ENCODE measurements at regions not wholly inside any gene's neighbourhood (a gene's known extent, or its start where the extent isn't known, plus 50 kb on each side); places are given as distances from the start of the nearest gene placed in this dataset.

DNA sequence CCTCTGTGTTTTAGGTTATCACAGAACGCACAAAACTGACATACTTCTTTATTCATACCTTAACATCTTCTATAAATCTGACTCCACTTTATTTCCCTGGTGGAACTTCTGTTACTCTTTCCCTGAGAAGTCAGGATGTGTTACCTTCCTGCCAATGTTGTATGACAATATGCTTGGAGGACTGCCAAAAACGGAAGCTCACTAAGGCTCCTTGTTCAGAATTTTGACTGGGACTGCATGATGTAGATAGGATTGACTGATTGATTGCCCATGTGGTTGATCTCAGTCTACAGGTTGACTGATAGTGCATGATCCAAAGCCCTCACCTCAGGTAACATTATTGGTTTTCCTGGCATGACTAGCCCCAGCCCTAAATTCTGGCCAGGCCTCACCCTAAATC lies 319.4 kb downstream of the TLR4 start (continued):
- TF ChIP-seq, protein P1, sequence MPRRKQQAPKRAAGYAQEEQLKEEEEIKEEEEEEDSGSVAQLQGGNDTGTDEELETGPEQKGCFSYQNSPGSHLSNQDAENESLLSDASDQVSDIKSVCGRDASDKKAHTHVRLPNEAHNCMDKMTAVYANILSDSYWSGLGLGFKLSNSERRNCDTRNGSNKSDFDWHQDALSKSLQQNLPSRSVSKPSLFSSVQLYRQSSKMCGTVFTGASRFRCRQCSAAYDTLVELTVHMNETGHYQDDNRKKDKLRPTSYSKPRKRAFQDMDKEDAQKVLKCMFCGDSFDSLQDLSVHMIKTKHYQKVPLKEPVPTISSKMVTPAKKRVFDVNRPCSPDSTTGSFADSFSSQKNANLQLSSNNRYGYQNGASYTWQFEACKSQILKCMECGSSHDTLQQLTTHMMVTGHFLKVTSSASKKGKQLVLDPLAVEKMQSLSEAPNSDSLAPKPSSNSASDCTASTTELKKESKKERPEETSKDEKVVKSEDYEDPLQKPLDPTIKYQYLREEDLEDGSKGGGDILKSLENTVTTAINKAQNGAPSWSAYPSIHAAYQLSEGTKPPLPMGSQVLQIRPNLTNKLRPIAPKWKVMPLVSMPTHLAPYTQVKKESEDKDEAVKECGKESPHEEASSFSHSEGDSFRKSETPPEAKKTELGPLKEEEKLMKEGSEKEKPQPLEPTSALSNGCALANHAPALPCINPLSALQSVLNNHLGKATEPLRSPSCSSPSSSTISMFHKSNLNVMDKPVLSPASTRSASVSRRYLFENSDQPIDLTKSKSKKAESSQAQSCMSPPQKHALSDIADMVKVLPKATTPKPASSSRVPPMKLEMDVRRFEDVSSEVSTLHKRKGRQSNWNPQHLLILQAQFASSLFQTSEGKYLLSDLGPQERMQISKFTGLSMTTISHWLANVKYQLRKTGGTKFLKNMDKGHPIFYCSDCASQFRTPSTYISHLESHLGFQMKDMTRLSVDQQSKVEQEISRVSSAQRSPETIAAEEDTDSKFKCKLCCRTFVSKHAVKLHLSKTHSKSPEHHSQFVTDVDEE (CRISPR knock-in tag; IDR thresholded peaks at IDR 0.05) = no peak

DNA sequence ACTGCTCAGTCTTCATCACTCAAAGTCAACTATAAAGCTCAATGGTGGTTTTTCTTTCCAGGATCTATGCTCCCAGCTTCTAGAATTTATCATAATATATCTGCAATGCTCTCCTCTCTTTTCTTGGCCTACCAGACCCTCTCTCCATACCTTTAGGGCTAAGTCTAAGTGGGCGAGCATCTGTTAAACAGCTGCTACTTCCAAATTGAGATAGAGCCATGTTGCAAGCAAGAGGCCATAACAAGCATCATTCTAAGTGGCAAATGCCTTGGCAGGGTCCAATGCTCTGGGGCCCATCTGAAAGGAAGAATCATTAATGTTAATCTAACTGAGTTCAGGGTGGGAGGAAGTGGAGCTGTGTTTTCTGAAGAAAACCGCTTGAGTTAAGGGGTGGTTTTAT lies 324.0 kb downstream of the TLR4 start:
- ATAC-seq = no peak
- TF ChIP-seq TCF4 (CRISPR knock-in tag; IDR thresholded peaks at IDR 0.05; ENCODE audit: borderline replicate concordance) (peak; percentile 76; the same call in 1 of the 2 replicates), ZNF8 (CRISPR knock-in tag; IDR thresholded peaks at IDR 0.05) (peak; percentile 61; the same call in 1 of the 2 replicates), PPARA (CRISPR knock-in tag; IDR thresholded peaks at IDR 0.05; ENCODE audit: borderline replicate concordance) (no peak), ISL1 (CRISPR knock-in tag; IDR thresholded peaks at IDR 0.05) (no peak)

DNA sequence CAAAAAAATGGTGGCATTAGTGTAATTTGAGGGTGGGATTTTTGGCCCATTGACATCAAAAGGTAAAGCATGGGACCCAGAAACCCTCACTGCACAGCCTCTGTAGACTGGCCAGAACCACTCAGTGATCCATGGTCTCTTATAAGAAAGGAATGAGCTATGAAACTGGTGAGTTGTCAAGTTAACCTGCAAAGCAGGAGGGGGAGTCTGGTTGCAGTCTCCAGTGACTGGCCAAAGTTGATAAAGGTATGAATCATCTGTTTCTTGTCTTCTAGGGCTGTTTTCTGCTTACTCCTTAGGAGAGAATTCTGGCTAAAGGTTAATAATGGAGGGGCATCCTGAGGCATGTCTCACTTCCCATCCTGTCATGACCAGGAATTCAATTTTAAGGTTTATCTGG lies 325.2 kb downstream of the TLR4 start:
- TF ChIP-seq, protein P2, sequence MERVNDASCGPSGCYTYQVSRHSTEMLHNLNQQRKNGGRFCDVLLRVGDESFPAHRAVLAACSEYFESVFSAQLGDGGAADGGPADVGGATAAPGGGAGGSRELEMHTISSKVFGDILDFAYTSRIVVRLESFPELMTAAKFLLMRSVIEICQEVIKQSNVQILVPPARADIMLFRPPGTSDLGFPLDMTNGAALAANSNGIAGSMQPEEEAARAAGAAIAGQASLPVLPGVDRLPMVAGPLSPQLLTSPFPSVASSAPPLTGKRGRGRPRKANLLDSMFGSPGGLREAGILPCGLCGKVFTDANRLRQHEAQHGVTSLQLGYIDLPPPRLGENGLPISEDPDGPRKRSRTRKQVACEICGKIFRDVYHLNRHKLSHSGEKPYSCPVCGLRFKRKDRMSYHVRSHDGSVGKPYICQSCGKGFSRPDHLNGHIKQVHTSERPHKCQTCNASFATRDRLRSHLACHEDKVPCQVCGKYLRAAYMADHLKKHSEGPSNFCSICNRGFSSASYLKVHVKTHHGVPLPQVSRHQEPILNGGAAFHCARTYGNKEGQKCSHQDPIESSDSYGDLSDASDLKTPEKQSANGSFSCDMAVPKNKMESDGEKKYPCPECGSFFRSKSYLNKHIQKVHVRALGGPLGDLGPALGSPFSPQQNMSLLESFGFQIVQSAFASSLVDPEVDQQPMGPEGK (CRISPR knock-in tag; IDR thresholded peaks at IDR 0.05; ENCODE audit: borderline replicate concordance) = no peak
- TF ChIP-seq PPARA (CRISPR knock-in tag; IDR thresholded peaks at IDR 0.05; ENCODE audit: borderline replicate concordance) = no peak
- TF ChIP-seq, protein P3, sequence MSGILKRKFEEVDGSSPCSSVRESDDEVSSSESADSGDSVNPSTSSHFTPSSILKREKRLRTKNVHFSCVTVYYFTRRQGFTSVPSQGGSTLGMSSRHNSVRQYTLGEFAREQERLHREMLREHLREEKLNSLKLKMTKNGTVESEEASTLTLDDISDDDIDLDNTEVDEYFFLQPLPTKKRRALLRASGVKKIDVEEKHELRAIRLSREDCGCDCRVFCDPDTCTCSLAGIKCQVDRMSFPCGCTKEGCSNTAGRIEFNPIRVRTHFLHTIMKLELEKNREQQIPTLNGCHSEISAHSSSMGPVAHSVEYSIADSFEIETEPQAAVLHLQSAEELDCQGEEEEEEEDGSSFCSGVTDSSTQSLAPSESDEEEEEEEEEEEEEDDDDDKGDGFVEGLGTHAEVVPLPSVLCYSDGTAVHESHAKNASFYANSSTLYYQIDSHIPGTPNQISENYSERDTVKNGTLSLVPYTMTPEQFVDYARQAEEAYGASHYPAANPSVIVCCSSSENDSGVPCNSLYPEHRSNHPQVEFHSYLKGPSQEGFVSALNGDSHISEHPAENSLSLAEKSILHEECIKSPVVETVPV (CRISPR knock-in tag; IDR thresholded peaks at IDR 0.05) = no peak
- TF ChIP-seq RARB (CRISPR knock-in tag; IDR thresholded peaks at IDR 0.05) = no peak
- TF ChIP-seq TOX (CRISPR knock-in tag; IDR thresholded peaks at IDR 0.05; ENCODE audit: borderline replicate concordance) = no peak
- TF ChIP-seq TCF4 (CRISPR knock-in tag; IDR thresholded peaks at IDR 0.05; ENCODE audit: borderline replicate concordance) = no peak
- TF ChIP-seq ZNF70 (CRISPR knock-in tag; IDR thresholded peaks at IDR 0.05) = no peak
- TF ChIP-seq ZFP3 (CRISPR knock-in tag; IDR thresholded peaks at IDR 0.05) = no peak
- no peak for ATAC-seq

DNA sequence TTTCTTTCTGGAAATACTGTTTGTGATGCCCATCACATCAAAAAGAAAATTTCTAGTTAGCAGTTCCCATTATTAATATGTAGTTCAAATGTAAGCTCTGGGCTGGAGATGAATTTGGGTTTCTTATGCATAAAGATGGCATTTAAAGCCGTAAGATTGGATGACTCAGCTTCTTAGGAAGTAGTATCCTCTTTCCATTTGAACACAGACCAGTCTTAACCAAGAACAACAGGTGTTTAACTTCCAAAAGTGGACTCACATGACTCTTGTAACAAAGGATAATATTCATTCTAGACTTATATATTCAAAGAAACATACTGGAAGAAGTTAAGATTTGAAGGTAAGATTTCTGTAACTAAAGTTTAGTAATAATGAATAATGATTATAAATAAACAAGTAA lies 330.5 kb downstream of the TLR4 start:
- no peak for TF ChIP-seq ZNF70 (CRISPR knock-in tag; IDR thresholded peaks at IDR 0.05)
- no peak for TF ChIP-seq CSDC2 (CRISPR knock-in tag; IDR thresholded peaks at IDR 0.05)
- TF ChIP-seq SNAI2 (CRISPR knock-in tag; IDR thresholded peaks at IDR 0.05) = no peak
- TF ChIP-seq ARNTL (CRISPR knock-in tag; IDR thresholded peaks at IDR 0.05; ENCODE audit: borderline replicate concordance, low read depth) = no peak
- TF ChIP-seq ZFP3 (CRISPR knock-in tag; IDR thresholded peaks at IDR 0.05) = no peak
- TF ChIP-seq BACH2 (CRISPR knock-in tag; IDR thresholded peaks at IDR 0.05; ENCODE audit: borderline replicate concordance) = no peak
- TF ChIP-seq, protein P1 (CRISPR knock-in tag; IDR thresholded peaks at IDR 0.05) = no peak
- TF ChIP-seq OSR1 (CRISPR knock-in tag; IDR thresholded peaks at IDR 0.05) = no peak
- TF ChIP-seq ZC3H10 (CRISPR knock-in tag; IDR thresholded peaks at IDR 0.05) = no peak
- TF ChIP-seq ZNF8 (CRISPR knock-in tag; IDR thresholded peaks at IDR 0.05) = no peak
- TF ChIP-seq, protein P2 (CRISPR knock-in tag; IDR thresholded peaks at IDR 0.05; ENCODE audit: borderline replicate concordance) = no peak
- ATAC-seq = no peak
